IPS-NIHi11 (cell line): ENCODE measurements at regions not wholly inside any gene's neighbourhood (a gene's known extent, or its start where the extent isn't known, plus 50 kb on each side); places are given as distances from the start of the nearest gene placed in this dataset.

Experiments
- DNase-seq: peaks from one replicate; pipeline ENCODE4 v3.0.0; 2012; ENCODE audit warnings: mixed read lengths, low spot score

DNA sequence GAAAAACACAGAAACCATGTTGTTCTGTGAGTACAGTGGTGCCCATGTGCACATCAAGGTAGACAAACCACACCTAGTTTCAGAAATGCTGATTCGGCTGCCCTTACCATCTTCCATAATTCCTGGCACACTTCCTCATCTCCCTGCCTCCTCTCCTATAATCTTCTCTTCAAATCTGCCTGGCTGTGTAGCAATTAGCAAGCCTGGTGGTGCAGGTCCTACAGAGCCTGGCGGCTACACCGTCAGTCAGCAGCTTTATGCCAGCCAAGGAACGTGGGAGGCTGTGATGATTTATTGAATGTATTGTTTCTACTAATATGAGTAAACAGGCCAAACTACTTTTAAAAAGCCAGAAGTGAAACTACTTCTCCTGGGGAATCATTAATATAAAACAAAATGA, 106.8 kb downstream of the SEMA6D start:
- DNase-seq = no peak

GRCh38 chr15:47829667-47830066, 112.4 kb downstream of the SEMA6D start:
- DNase-seq = no peak

DNA sequence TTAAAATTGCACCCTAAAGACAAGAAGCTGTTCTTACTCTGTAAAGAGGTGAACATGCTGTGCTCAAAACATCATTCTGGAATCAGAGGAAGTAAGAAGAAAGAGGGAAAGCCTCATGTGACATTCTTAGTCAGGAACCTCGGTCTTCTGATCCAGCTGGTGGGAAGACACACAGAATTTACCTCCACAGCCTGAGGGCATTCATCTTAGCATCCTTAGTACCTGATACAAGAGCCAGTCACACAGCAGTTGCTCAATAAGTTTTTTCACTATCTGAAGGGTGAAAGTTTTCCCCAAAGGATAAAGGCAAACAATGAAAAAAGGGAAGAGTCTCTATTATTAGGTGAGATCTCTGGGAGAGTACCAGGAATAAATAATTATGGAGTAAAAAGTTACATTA, 116.8 kb downstream of the SEMA6D start:
- no peak for DNase-seq

DNA sequence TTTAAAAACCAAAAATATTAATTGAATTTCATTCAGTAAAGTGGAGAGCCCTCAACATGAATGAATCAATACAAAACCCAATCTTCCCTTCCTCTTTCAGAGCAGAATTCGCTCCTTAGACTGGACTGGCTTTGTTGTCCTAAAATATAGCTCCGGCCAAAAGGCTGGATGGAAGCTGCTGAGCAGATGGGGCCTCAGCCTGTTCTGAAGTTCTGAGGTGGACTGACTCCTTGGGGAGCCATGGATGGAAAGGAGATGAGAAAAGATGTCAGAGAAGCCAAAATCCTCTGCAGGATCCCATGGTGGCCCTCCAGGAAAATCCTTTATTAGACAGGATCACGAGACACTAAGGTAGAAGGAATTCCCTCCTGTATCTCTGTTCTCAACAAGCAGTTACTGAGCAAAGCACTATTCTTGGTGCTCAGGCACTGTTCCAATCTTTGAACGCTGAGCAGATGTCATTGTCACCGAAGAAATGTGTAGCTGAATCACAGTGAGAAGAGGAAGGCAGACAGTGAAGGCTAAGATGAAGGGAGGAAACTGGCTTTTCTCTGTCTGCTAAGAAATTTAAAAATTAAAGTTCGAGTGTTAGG, 122.0 kb downstream of the SEMA6D start:
- DNase-seq = no peak

DNA sequence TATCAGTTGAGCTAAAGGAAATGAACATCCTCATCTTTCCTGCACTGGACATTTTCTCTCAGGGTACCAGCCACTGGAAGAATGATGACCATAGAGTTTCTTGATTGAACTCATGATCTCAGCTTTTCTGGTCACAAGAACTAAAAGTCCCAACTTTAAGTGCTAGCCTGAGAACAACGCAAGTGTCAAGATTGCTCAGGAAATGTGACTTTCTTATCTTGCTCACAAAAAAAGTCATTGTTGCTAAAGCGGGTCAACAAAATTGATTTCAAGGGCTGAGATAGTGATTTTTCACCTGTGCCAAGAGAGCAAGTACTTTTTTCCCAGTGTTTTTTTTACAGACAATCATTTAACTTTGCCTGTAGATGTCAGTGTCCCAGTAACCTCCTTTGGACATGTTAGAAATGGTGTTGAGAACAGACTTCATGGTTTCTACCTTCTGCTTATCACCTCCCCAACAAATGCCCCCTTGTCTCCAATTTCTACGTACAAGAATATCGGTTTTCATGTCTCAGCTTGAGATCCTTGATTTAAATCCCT, 125.9 kb downstream of the SEMA6D start:
- DNase-seq = no peak

DNA sequence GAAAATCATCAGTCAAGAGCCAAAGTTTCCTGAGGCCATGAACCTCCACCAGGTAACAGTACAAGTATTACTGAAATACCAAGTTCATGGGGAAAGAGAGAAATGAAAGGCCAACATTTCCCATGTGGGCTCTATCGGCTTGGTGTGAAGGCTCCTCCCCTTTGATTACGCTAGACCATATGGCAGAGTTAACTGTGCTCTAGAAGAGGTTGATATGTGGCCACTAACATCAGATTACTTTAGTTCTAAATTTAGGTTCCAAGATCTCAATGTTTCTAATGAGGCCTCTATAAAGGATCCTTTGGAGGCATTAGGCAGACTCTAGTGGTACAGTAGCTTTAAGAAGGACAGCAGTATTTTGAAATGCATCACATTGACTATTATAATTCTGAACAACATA, 127.1 kb downstream of the SEMA6D start:
- no peak for DNase-seq

- DNase-seq = no peak
Observed at GRCh38 chr15:47846128-47846868, 129.0 kb downstream of the SEMA6D start.

DNA sequence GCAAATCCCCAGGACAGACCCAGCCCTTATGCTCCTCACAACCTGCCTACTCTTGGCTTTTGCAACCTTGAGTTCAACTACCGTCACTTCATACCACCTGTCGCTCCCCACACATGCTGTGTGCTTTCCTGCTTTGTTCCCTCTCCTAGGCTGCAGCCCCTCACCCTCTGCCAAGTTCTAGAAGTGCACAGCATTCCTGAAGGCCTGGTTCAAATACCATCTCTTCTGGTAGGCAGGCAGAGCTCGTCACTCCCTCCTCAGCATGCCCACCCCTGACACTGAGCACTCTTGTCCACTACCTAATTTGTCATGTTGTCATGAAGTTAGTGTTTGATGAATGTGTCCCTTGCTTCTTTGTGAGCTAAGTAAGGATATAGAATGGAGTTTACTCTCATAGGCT, 129.6 kb downstream of the SEMA6D start:
- no peak for DNase-seq

DNA sequence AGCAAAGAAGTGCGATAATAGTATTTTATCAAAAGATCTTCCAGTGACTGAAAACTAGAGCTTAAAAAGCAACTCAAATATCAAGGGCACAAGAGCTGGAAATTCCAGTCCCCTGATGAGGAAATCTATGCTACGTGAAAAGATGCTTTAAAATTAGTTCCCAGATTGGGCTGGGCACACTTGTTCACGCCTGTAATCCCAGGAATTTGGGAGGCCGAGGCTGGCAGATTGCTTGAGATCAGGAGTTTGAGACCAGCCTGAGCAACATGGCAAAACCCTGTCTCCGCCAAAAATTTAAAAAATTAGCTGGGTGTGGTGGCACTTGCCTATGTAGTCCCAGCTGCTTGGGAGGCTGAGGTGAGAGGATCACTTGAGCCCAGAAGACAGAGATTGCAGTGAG, 138.8 kb downstream of the SEMA6D start:
- DNase-seq = no peak

DNA sequence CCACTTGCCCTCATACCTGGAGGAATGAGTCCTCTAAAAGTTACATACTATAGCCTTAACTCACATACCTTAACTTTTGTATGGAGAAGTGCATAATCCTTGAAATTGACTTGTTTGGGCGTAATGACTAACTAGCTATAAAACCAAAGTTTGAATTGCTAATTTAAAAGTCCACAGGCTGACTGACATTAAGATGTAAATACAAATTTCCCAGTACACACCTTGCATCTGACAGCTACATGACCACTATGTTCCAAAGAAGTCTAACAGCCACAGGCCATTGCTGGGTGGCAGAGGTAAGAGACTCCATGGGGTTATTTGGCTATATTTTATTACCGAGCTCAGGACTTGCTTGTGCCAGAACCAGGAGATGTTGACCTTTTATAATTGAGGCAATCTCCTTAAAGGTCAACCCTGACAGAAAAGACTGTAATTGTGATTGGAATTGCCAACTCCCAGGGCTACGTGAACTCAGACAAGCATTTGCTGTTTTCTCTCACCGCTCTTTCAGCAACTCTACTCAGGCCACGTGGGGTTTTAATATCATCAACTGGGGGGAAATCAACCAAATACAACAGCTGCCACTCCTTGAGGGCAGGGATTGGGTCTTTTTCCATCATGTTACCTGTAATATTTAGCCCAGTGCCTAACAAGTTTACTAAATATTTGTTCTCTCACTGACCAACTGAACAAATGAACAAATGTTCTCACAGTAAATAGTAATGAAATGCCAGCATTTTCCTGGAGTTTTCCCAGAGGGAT, 139.9 kb downstream of the SEMA6D start:
- no peak for DNase-seq

- DNase-seq = no peak
Observed at GRCh38 chr15:47857776-47858167, 140.5 kb downstream of the SEMA6D start.

DNA sequence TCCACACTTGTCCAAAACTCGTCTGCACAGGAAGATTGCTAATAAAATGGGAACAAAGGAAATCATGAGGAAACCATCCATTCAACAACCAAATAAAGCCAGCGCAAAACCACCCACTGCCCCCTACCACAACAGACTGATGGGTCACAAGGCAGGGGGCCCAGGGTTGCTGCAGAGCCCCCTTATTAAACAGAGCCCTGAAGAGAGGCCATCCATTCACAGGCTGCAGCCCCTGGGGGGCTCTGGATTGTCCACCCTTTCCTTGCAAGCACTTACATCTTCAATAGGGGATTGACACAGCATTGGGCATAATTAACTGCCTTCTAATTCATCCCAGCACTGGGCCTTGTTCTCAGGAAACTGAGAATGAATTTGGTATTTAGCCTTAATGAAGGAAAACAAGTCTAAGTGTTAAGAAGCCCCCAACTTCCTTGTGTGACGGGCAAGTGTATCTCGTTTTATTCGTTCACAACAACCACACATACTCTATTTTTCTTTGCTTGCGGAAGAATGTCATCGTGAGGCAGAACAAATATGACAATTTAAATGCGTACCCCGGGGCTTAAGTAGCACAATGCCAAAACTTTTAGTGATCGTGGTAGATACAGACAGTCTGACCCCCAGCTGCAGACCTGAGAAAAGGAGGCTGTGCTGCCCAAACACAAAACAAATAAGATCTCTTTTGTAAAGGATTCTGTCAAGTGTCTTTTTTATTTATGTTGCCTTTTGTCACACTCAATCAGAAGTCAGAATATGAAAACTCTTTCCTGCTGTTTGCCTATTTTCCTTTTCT, 144.0 kb downstream of the SEMA6D start:
- DNase-seq = no peak

GRCh38 chr15:47862402-47862801, 145.1 kb downstream of the SEMA6D start:
- DNase-seq = no peak

GRCh38 chr15:47866446-47866845, 149.1 kb downstream of the SEMA6D start:
- DNase-seq = no peak

GRCh38 chr15:47870300-47870955, 153.1 kb downstream of the SEMA6D start:
- no peak for DNase-seq

DNA sequence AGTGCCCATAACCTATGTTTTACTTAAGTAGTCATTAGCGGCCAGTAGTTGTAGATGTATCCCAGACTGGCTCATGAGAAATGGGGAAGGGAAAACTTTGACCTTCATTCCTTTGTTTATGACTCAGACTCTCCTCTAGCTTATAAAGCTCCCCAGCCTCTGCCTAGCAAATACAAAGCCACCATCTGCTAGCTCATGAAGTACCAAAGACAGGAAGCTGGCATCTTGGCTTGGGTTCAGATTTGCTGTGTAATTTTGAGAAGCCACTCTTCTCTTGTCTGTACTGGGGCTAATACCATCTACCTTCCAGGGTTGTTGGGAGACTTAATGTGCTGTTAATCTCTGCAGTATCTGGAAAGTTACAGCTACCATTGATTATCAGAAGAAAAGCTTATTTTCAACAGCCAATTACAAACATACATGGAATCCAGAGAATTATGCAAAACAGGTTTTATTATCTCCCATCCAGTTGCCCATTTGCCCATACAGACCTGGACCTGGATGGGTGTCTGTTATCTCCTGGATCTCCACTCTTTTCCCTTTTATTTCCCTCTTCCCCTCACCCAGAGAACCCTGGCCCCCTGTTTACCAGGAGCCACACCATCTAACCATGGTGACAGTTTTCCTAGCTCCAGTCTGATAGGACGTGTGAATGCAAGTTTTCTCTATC, 153.8 kb downstream of the SEMA6D start:
- DNase-seq = no peak

DNA sequence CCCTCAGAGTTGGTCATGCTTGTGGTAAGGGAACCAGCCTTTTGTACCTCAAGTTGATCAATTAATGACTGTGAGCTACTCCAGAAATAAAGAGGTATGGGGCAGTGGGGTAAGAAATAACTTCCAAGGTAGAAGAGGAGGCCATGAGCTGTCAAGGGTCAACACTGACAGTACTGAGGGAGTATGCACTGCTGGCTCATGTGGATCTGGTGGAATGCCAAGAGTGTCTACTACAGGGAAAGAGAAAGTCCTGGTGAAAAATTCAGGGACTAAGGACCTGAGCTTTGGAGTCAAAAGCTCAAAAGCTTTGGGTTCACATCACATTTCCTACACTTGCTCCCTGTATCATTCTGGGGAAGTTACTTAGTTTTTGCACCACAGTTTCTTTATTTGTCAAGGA, 154.9 kb downstream of the SEMA6D start:
- DNase-seq = no peak

DNA sequence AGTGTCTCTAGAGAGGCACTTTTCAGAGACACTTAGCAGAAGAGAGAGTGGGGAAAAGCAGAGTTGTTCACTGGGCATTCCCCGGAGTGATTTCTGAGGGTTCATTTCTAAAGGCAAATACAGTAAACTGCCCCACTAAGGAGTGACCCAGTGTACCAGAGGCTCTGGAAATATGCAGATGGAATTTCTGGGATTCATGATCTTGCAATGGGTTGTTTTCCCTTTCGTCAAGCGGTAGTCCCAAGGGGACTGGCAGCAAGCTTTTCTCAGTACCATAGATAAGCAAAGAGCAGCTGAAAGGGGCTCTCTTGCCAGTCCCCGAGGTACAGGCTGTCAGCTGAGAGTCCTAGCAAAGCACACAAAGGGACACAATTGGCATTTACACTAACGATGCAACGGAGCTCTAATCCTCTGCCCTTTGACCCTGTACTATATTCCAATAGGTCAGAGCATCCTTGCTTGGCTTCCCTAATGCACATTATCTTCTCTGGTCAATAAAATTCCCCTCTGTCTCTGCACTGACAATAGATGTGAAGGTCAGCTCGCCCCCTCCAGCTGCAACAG, 155.6 kb downstream of the SEMA6D start:
- no peak for DNase-seq

DNA sequence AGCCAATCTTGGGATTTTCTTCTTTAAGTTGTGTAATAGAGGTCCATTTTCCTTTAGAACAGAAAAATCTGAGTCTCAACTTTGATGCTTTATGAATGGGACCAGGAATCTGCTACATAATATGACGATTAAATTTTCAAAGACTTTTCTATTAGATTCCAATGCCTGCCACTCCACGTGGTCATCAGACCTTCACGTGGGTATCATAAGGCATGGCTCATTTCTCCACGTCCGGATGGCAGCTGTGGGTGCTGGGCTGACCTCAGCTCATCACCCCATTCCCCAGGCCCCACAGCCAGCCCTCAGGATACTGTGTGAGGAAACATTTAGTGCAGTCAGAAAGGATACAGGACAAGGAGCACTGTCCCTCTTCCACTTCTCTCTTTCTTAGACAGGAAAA, 159.7 kb downstream of the SEMA6D start:
- no peak for DNase-seq

GRCh38 chr15:47877836-47878235, 160.5 kb downstream of the SEMA6D start:
- DNase-seq = no peak

GRCh38 chr15:47885920-47886319, 168.6 kb downstream of the SEMA6D start:
- no peak for DNase-seq
